ENCODE measurements at regions not wholly inside any gene's neighbourhood (a gene's known extent, or its start where the extent isn't known, plus 50 kb on each side); places are given as distances from the start of the nearest gene placed in this dataset.

- no peak for TF ChIP-seq CTCF (IDR thresholded peaks at IDR 0.05)
- TF ChIP-seq MAFK (IDR thresholded peaks at IDR 0.05; ENCODE audit: partially characterized antibody) = no peak
- no peak for TF ChIP-seq MAX (IDR thresholded peaks at IDR 0.05)
- no peak for TF ChIP-seq CBX2 (IDR thresholded peaks at IDR 0.05; ENCODE audit: borderline replicate concordance, low read depth)
- TF ChIP-seq POLR2A (IDR thresholded peaks at IDR 0.05; ENCODE audit: low read length) = no peak
Measured at GRCh38 chr9:82673201-82673600, 389.7 kb downstream of the RASEF start.

Data from A549 (cell line).